GM18868 (cell line): ENCODE measurements at regions not wholly inside any gene's neighbourhood (a gene's known extent, or its start where the extent isn't known, plus 50 kb on each side); places are given as distances from the start of the nearest gene placed in this dataset.
A peak's percentile ranks its signal among the peaks of the same experiment; 100 is the strongest.

Experiments used
- ATAC-seq: cut with Tn5 transposase; IDR thresholded peaks from one replicate; pipeline ENCODE4 v1.9.1; 2021; ENCODE audit warnings: mild to moderate bottlenecking, moderate library complexity; ENCODE audit not compliant: unreplicated experiment

GRCh38 chr15:92565351-92566125 lies 90.0 kb downstream of the FAM174B start:
- ATAC-seq: no peak

- ATAC-seq: no peak
Observed at GRCh38 chr15:92561754-92562153, 93.8 kb downstream of the FAM174B start.

GRCh38 chr15:92553317-92553716 lies 102.3 kb downstream of the FAM174B start:
- ATAC-seq: no peak

GRCh38 chr15:92545996-92546395 lies 109.6 kb downstream of the FAM174B start:
- ATAC-seq: no peak

- ATAC-seq: no peak
Observed at GRCh38 chr15:92541291-92542200, 114.0 kb downstream of the FAM174B start.

GRCh38 chr15:92538115-92538514 lies 117.5 kb downstream of the FAM174B start:
- ATAC-seq: no peak

GRCh38 chr15:92533298-92533697 lies 122.3 kb downstream of the FAM174B start:
- ATAC-seq: no peak

GRCh38 chr15:92531406-92531805 lies 124.2 kb downstream of the FAM174B start:
- no peak for ATAC-seq

- ATAC-seq: no peak
Observed at GRCh38 chr15:92528736-92529135, 126.8 kb downstream of the FAM174B start.

GRCh38 chr15:92527197-92527596 lies 128.4 kb downstream of the FAM174B start:
- ATAC-seq: no peak

- no peak for ATAC-seq
Observed at GRCh38 chr15:92525758-92526245, 129.8 kb downstream of the FAM174B start.

GRCh38 chr15:92524874-92525565 lies 130.6 kb downstream of the FAM174B start:
- no peak for ATAC-seq

GRCh38 chr15:92524161-92524560 lies 130.5 kb downstream of the ST8SIA2 start:
- no peak for ATAC-seq

- ATAC-seq: no peak
Observed at GRCh38 chr15:92523176-92523575, 129.5 kb downstream of the ST8SIA2 start.

- peak; percentile 96 for ATAC-seq
Observed at GRCh38 chr15:92521624-92522008, 127.9 kb downstream of the ST8SIA2 start.

- ATAC-seq: peak; percentile 20
Observed at GRCh38 chr15:92520914-92521623, 127.4 kb downstream of the ST8SIA2 start.

GRCh38 chr15:92519709-92520108 lies 126.0 kb downstream of the ST8SIA2 start:
- ATAC-seq: no peak
